Skin of body (tissue), 1 donor: ENCODE measurements at regions not wholly inside any gene's neighbourhood (a gene's known extent, or its start where the extent isn't known, plus 50 kb on each side); places are given as distances from the start of the nearest gene placed in this dataset.

Source experiments
- DNase-seq: peaks from one replicate; lab custom pipeline; 2025; lab: John Stamatoyannopoulos, UW

- DNase-seq: no peak
Observed at GRCh38 chr12:77493302-77494168, 337.2 kb upstream of the NAV3 start.

GRCh38 chr12:77492536-77492935, 338.2 kb upstream of the NAV3 start:
- no peak for DNase-seq

GRCh38 chr12:77489331-77489970, 341.2 kb upstream of the NAV3 start:
- peak; percentile 84 for DNase-seq

GRCh38 chr12:77488041-77488620, 342.6 kb upstream of the NAV3 start:
- peak; percentile 41 for DNase-seq

- no peak for DNase-seq
Observed at GRCh38 chr12:77486872-77487271, 343.8 kb upstream of the NAV3 start.

GRCh38 chr12:77485961-77486854, 344.5 kb upstream of the NAV3 start:
- DNase-seq: no peak

GRCh38 chr12:77481687-77482086, 349.0 kb upstream of the NAV3 start:
- DNase-seq: no peak

- DNase-seq: no peak
Observed at GRCh38 chr12:77477907-77478533, 352.7 kb upstream of the NAV3 start.

- no peak for DNase-seq
Observed at GRCh38 chr12:77471801-77472200, 358.9 kb upstream of the NAV3 start.

GRCh38 chr12:77469578-77470333, 360.9 kb upstream of the NAV3 start:
- no peak for DNase-seq

GRCh38 chr12:77442633-77443032, 377.3 kb upstream of the E2F7 start:
- no peak for DNase-seq

GRCh38 chr12:77439749-77440148, 374.4 kb upstream of the E2F7 start:
- DNase-seq: no peak

- DNase-seq: no peak
Observed at GRCh38 chr12:77438644-77439043, 373.3 kb upstream of the E2F7 start.

- no peak for DNase-seq
Observed at GRCh38 chr12:77437206-77437605, 371.8 kb upstream of the E2F7 start.

- no peak for DNase-seq
Observed at GRCh38 chr12:77435446-77436091, 370.2 kb upstream of the E2F7 start.

- DNase-seq: no peak
Observed at GRCh38 chr12:77433799-77434198, 368.4 kb upstream of the E2F7 start.

GRCh38 chr12:77429426-77429825, 364.1 kb upstream of the E2F7 start:
- DNase-seq: no peak

GRCh38 chr12:77421152-77421551, 355.8 kb upstream of the E2F7 start:
- no peak for DNase-seq

- DNase-seq: no peak
Observed at GRCh38 chr12:77409551-77409950, 344.2 kb upstream of the E2F7 start.

- DNase-seq: peak; percentile 35
Observed at GRCh38 chr12:77407931-77408330, 342.6 kb upstream of the E2F7 start.
